ENCODE measurements at regions not wholly inside any gene's neighbourhood (a gene's known extent, or its start where the extent isn't known, plus 50 kb on each side); places are given as distances from the start of the nearest gene placed in this dataset.

GRCh38 chr7:145216866-145217265 lies 381.0 kb upstream of the TPK1 start:
- H3K4me1 ChIP-seq: no peaks in the 10 kb centered on the region
- H3K36me3 ChIP-seq: no peaks in the 10 kb centered on the region
- ATAC-seq: no peak
- no peak overlapping the region for H3K4me3 ChIP-seq
- H3K9me3 ChIP-seq: peaks cover 0 to 29% (median 0%) of the 10 kb centered on the region in 11 donors
- intact Hi-C loops (cut with DNase I): no loop called here
- no peaks in the 10 kb centered on the region for H3K27me3 ChIP-seq
- H3K27ac ChIP-seq: no peak overlapping the region
- no peak for DNase-seq
- TF ChIP-seq, protein P1, sequence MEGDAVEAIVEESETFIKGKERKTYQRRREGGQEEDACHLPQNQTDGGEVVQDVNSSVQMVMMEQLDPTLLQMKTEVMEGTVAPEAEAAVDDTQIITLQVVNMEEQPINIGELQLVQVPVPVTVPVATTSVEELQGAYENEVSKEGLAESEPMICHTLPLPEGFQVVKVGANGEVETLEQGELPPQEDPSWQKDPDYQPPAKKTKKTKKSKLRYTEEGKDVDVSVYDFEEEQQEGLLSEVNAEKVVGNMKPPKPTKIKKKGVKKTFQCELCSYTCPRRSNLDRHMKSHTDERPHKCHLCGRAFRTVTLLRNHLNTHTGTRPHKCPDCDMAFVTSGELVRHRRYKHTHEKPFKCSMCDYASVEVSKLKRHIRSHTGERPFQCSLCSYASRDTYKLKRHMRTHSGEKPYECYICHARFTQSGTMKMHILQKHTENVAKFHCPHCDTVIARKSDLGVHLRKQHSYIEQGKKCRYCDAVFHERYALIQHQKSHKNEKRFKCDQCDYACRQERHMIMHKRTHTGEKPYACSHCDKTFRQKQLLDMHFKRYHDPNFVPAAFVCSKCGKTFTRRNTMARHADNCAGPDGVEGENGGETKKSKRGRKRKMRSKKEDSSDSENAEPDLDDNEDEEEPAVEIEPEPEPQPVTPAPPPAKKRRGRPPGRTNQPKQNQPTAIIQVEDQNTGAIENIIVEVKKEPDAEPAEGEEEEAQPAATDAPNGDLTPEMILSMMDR (IDR thresholded peaks at IDR 0.05): no peak
- 68 to 80% methylated on average over 4 of the region's 4 CpGs for WGBS, 2 donors

DNA sequence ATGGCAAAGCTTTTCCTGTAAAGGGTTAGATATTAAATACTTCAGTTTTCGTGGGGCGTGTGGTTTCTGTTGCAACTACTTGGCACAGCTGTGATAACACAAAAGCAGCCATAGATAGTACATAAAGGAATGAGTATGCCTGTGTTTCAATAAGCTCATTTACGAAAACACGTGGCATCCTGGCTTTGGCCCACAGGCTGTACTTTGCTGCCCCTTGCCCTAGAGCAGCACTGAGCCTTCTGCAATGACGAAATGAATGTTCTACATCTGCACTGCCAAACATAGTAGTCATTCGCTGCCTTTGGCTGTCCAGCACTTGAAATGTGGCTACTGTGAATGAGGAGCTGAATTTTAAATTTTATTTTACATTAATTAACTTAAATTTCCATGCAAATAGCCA lies 376.2 kb upstream of the TPK1 start:
- DNase-seq (no peak), ATAC-seq (no peak)
- intact Hi-C loops (cut with DNase I): no loop called here
- H3K4me1 ChIP-seq: no peaks in the 10 kb centered on the region
- no peaks in the 10 kb centered on the region for H3K36me3 ChIP-seq
- H3K27me3 ChIP-seq: no peaks in the 10 kb centered on the region
- no peak overlapping the region for H3K27ac ChIP-seq
- WGBS, 2 donors: 71 to 81% methylated on average over 6 of the region's 6 CpGs
- TF ChIP-seq, protein P1 (IDR thresholded peaks at IDR 0.05): no peak
- peaks cover 0 to 24% (median 0%) of the 10 kb centered on the region in 11 donors for H3K9me3 ChIP-seq
- no peak overlapping the region for H3K4me3 ChIP-seq

- intact Hi-C loops (cut with DNase I): no loop called here
- no peak for DNase-seq
- no peak for ATAC-seq
- H3K9me3 ChIP-seq: peaks cover 0 to 24% (median 0%) of the 10 kb centered on the region in 11 donors
- no peaks in the 10 kb centered on the region for H3K27me3 ChIP-seq
- no peak overlapping the region for H3K4me3 ChIP-seq
- no peak overlapping the region for H3K27ac ChIP-seq
- H3K4me1 ChIP-seq: no peaks in the 10 kb centered on the region
- TF ChIP-seq, protein P1 (IDR thresholded peaks at IDR 0.05): no peak
- no peaks in the 10 kb centered on the region for H3K36me3 ChIP-seq
- WGBS, 2 donors: 60 to 72% methylated on average over 2 of the region's 2 CpGs
Observed at GRCh38 chr7:145211211-145211610, 375.4 kb upstream of the TPK1 start.

DNA sequence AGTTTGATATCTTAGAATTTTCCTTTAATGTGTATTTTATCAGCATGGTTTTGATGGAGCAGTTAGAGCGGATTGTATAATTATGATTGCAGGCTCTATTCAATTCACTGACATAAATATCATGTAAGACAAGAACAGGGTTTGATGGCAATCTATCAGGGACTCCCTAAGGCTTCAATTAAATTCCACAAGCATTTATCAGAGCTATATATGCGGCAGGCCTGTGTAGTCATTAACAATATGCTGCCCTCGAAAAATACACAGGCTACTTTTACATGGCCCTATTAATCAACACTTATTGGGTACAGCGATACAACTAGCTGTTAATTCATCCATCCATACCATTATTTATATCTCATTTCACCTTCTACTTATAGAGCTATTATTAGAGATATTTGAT lies 358.1 kb upstream of the TPK1 start:
- no peak for DNase-seq
- TF ChIP-seq, protein P1 (IDR thresholded peaks at IDR 0.05): no peak
- H3K36me3 ChIP-seq: no peaks in the 10 kb centered on the region
- no peak overlapping the region for H3K4me3 ChIP-seq
- no peaks in the 10 kb centered on the region for H3K27me3 ChIP-seq
- 80 to 86% methylated on average over 4 of the region's 4 CpGs for WGBS, 2 donors
- H3K9me3 ChIP-seq: no peaks in the 10 kb centered on the region
- no peak overlapping the region for H3K27ac ChIP-seq
- H3K4me1 ChIP-seq: no peaks in the 10 kb centered on the region
- no peak for ATAC-seq
- intact Hi-C loops (cut with DNase I): no loop called here

Data from heart right ventricle (tissue), 16 donors.